ENCODE measurements at regions not wholly inside any gene's neighbourhood (a gene's known extent, or its start where the extent isn't known, plus 50 kb on each side); places are given as distances from the start of the nearest gene placed in this dataset.

- H3K9me3 ChIP-seq, result no peaks in the 10 kb centered on the region
- DNase-seq (ENCODE audit: low spot score in 2 of 2), result no peak
- 92 to 94% methylated on average over 2 of the region's 2 CpGs for WGBS, 2 donors
- no peaks in the 10 kb centered on the region for H3K27me3 ChIP-seq
- no peaks in the 10 kb centered on the region for H3K36me3 ChIP-seq
- no peak overlapping the region for H3K27ac ChIP-seq
- no peak overlapping the region for H3K4me3 ChIP-seq
- no peak for TF ChIP-seq EP300 (IDR thresholded peaks at IDR 0.05)
- H3K4me1 ChIP-seq, result no peaks in the 10 kb centered on the region
Observed at GRCh38 chr1:88189525-88189924, 494.5 kb upstream of the PKN2 start.

DNA sequence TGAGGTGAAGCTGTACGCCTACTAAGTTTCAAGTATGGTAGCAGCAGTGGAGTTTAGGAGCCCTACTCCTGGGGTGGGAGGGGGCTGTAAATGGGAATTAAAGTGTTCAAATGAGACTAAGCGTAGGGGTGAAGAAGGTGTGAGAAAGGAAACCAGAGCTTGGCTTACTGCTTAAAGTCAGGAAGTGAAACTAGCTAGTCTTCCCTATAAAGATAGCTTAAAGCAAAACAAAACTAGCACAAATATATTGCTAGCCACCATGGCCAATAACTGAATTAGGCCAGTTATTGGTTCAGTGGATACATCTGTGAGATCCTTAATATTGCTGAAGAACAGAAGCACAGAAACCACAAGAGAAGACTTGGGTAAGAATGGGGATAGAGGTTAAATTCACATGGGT lies 492.2 kb upstream of the PKN2 start:
- no peak for DNase-seq (ENCODE audit: low spot score in 2 of 2)
- no peaks in the 10 kb centered on the region for H3K36me3 ChIP-seq
- H3K27me3 ChIP-seq, result no peaks in the 10 kb centered on the region
- WGBS, 2 donors, result 89 to 93% methylated on average over 2 of the region's 2 CpGs
- H3K4me1 ChIP-seq, result no peaks in the 10 kb centered on the region
- H3K9me3 ChIP-seq, result no peaks in the 10 kb centered on the region
- H3K27ac ChIP-seq, result no peak overlapping the region
- H3K4me3 ChIP-seq, result no peak overlapping the region
- TF ChIP-seq, protein P1, sequence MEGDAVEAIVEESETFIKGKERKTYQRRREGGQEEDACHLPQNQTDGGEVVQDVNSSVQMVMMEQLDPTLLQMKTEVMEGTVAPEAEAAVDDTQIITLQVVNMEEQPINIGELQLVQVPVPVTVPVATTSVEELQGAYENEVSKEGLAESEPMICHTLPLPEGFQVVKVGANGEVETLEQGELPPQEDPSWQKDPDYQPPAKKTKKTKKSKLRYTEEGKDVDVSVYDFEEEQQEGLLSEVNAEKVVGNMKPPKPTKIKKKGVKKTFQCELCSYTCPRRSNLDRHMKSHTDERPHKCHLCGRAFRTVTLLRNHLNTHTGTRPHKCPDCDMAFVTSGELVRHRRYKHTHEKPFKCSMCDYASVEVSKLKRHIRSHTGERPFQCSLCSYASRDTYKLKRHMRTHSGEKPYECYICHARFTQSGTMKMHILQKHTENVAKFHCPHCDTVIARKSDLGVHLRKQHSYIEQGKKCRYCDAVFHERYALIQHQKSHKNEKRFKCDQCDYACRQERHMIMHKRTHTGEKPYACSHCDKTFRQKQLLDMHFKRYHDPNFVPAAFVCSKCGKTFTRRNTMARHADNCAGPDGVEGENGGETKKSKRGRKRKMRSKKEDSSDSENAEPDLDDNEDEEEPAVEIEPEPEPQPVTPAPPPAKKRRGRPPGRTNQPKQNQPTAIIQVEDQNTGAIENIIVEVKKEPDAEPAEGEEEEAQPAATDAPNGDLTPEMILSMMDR (IDR thresholded peaks at IDR 0.05), result no peak
- no peak for TF ChIP-seq POLR2A (IDR thresholded peaks at IDR 0.05)
- TF ChIP-seq EP300 (IDR thresholded peaks at IDR 0.05), result no peak

- Histone ChIP-seq H3K36me3 (no peaks in the 10 kb centered on the region), H3K27ac (no peak overlapping the region), H3K27me3 (no peaks in the 10 kb centered on the region), H3K4me1 (no peaks in the 10 kb centered on the region), H3K9me3 (no peaks in the 10 kb centered on the region), H3K4me3 (no peak overlapping the region)
- 94 to 96% methylated on average over 1 of the region's 1 CpG for WGBS, 2 donors
- DNase-seq (ENCODE audit: low spot score in 2 of 2), result no peak
- TF ChIP-seq, protein P1 (IDR thresholded peaks at IDR 0.05), result no peak
- TF ChIP-seq POLR2A (IDR thresholded peaks at IDR 0.05) (no peak), EP300 (IDR thresholded peaks at IDR 0.05) (no peak)
Observed at GRCh38 chr1:88194542-88194941, 489.5 kb upstream of the PKN2 start.

DNA sequence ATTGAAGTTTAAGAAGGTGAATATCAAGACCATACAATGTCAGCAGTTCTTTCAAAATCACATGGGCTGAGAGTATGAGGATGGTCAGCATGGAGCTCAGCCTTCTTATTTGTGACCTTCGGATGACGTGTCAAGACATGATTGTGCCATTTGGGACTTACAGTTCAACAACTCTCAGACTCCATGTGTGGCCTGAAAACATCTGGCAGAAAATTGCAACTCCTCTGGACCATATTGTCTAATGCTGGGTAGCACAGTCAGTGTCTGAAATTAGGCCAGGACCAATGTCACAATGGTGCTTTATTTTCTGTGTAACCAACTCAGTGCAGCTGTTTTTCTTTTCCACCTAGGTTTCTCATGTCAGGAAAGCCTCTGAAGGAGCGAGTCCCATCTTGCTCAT lies 483.5 kb upstream of the PKN2 start:
- TF ChIP-seq POLR2A (IDR thresholded peaks at IDR 0.05), result no peak
- H3K9me3 ChIP-seq, result no peaks in the 10 kb centered on the region
- H3K27me3 ChIP-seq, result no peaks in the 10 kb centered on the region
- no peak for DNase-seq (ENCODE audit: low spot score in 2 of 2)
- WGBS, 2 donors, result 81 to 82% methylated on average over 3 of the region's 3 CpGs
- H3K4me3 ChIP-seq, result no peak overlapping the region
- no peaks in the 10 kb centered on the region for H3K4me1 ChIP-seq
- H3K27ac ChIP-seq, result no peak overlapping the region
- no peaks in the 10 kb centered on the region for H3K36me3 ChIP-seq

DNA sequence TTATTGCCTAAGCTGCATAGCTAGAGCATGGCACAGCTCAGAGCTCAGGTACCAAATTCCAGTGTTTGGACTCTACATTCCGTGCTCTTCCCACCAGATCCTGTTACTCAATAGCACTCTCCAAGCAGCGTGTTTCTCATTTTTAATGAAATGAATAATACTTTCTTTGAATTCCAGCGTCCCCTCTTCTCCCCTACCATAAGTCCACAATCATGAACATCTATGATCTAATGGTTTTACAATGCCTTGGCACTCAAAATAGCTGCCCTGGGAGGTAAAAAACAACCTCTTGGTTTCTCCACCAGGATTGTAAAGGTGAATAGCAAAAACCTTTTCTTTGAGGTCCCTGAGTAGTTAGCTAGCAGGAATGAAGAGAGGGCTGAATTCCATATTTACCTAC lies 480.0 kb upstream of the PKN2 start:
- no peak for DNase-seq (ENCODE audit: low spot score in 2 of 2)
- Histone ChIP-seq H3K27ac (no peak overlapping the region), H3K9me3 (no peaks in the 10 kb centered on the region), H3K36me3 (no peaks in the 10 kb centered on the region), H3K4me1 (no peaks in the 10 kb centered on the region), H3K27me3 (no peaks in the 10 kb centered on the region), H3K4me3 (no peak overlapping the region)
- TF ChIP-seq, protein P1 (IDR thresholded peaks at IDR 0.05), result no peak
- TF ChIP-seq POLR2A (IDR thresholded peaks at IDR 0.05), result no peak
- TF ChIP-seq EP300 (IDR thresholded peaks at IDR 0.05), result no peak
- 53 to 58% methylated on average over 3 of the region's 3 CpGs for WGBS, 2 donors

DNA sequence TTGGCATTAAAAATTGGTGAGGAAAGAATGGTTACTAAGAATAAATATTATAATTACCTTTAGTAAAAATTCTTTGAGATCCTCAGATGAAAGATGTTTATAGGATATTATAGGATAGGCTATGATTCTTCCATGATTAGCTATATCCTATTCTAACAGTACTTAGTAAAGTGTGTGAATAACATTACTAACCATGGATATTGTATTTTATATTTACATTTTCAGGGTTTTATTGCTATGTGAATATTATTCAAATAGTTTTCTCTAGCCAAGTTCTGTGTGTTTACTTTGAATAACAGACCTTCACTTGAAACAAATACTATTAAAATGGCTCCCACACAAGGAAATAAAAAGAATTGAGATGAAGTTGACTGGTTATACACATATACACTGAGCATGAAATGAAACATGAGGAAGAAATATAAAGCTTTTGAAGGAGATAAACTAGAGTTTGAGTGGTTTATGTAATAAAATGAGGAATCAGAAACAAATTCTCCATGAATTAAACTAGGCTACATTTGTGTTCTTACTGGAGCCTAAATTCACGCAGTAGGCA lies 479.4 kb upstream of the PKN2 start:
- Histone ChIP-seq H3K4me1 (no peaks in the 10 kb centered on the region), H3K4me3 (no peak overlapping the region), H3K36me3 (no peaks in the 10 kb centered on the region), H3K27me3 (no peaks in the 10 kb centered on the region), H3K27ac (no peak overlapping the region), H3K9me3 (no peaks in the 10 kb centered on the region)
- TF ChIP-seq POLR2A (IDR thresholded peaks at IDR 0.05) (no peak), EP300 (IDR thresholded peaks at IDR 0.05) (no peak)
- TF ChIP-seq, protein P1 (IDR thresholded peaks at IDR 0.05), result no peak
- DNase-seq (ENCODE audit: low spot score in 2 of 2), result no peak
- 94 to 96% methylated on average over 1 of the region's 1 CpG for WGBS, 2 donors
